Amygdala (tissue), 56 donors: ENCODE measurements at regions not wholly inside any gene's neighbourhood (a gene's known extent, or its start where the extent isn't known, plus 50 kb on each side); places are given as distances from the start of the nearest gene placed in this dataset.
A peak's percentile ranks its signal among the peaks of the same experiment; 100 is the strongest.

ENCODE experiments used
- DNase-seq, 56 donors: peaks; one replicate each; lab custom pipeline; 2025; lab: John Stamatoyannopoulos, UW

DNA sequence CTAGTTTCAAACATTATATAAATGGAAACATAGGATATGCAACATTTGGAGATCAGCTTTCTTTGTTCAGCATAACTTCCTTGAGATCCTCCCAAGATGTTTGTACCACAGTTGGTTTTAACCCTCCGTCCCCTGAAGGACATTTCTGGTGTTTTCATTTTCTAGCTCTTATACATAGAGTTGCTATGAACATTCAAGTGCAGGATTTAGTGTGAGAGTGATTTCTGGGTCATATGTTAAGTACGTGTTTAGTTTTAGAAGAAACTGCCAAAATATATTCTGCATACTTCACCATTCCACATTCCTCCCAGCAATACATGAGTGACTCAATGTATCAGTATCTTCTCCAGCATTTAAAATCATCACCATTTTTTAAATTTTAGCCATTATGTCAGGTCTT lies 588.7 kb upstream of the PFKP start:
- no peak for DNase-seq

DNA sequence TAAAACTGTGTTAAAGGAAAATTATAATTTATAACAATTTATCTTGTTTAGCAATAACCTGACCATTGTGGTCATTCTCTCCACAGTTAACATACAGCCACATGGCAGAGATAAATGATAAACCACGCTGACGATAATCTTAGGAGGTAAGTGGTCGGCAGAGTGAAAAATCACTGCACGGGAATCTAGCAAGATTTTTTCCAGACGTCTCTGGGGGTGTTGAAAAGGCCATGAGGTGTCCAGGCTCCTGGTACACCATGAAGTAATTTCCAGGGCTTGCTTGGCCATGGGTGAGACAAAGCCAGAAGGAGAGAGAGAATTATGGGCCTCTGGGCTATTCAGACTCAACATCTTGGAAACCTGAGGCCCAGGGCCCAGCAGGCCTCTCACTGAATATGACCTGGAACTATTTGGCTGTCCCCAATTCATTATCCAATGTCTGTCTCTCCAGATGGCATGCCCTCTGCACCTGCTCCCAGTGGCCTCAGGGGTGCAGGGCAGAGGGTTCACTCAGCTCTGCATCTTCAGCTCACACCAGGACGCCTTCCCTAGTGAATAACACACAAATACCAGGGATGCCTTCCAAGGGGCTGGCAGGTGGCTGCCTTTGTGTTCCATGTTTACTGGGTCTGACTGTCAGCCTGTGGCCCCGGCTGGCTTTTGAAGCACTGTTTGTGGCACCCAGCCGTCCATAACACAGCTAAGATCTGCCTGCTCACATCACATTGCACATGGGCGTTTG lies 590.4 kb upstream of the PFKP start:
- DNase-seq: no peak

DNA sequence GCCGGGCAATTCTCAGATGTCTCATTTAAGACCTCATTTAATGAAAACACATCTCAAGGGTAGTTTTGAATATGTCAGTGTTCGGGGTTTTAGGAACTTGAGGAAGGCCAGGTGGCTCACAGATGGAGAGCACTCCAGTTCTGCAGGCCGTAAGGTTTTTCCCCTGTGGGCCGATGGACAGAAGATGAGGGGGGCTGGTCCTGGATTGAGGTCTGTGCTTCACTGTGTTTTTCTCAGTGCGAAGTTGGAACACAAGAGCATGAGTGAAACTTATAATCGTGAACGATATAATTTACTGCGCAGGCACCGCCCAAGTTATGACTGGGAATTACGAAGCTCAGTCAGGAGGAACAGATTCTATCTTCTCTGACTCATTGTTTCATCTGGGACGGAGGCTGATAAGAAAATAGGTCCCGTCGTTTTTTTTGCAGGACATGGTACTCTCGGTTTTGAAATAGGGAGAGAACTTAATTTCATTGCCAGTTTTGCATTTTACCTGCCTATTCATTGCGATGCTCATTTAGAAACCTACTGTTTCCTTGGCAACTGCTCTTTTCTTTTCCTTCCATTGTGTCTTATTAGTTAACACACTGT lies 591.0 kb upstream of the PFKP start:
- DNase-seq: no peak

DNA sequence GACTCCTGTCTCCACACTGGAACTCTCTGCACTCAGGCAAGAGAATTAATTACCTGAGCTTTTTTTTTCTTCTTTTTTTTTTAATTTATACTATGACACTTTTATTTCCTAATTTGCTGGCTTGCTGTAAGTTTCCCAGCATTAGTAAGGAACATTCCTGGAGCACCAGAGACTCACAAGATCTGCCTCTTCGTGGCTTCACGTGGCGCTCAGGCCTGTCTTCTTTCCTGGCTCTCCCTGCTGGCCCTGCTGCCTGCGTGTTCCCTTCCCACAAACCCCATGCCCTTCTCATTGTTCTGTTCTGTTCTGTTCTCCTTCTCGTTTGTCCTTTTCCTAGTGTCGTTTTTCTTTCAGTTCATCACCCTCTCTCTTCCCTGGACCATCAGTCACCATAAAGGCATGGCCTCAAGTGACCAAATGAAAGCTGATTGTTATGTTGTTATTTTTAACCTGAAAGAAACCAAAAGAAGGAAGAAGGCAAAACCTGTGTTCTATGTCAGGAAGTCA lies 591.6 kb upstream of the PFKP start:
- no peak for DNase-seq

DNA sequence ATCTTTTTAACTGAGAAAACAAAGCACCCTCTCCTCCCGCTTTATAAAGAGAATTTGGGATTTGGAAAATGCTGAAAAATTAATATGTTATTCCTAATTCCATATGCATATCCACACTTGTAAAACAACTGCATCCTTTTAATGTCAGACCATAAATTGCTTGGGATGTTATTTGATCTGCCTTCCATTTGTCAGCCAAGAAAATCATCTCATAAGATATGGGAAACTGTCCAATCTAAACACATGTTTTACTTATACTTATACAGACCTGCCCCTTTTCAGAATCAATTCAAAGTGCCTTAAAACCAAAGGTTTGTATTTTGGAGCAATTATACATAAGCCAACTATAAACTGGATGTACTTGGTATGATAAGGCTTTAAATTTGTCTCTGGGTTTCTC lies 595.5 kb upstream of the PFKP start:
- no peak for DNase-seq

DNA sequence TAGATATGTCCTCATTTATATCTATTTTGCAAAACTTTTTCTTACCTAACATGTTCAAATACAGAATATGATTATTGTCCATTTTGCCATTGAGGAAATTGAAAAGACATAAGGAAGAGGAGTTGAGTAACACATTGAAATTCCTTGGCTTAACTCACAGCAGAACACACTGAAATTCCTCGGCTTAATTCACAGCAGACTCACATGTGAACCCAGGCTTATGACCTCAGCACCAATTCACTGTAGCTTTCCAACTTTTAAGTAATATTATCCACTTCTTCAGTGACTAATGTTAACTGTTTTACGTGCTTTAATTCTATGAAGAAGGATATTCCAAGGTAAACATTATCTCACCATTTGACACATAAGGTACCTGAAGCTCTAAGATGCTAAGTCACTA lies 597.5 kb upstream of the PFKP start:
- DNase-seq: no peak

DNA sequence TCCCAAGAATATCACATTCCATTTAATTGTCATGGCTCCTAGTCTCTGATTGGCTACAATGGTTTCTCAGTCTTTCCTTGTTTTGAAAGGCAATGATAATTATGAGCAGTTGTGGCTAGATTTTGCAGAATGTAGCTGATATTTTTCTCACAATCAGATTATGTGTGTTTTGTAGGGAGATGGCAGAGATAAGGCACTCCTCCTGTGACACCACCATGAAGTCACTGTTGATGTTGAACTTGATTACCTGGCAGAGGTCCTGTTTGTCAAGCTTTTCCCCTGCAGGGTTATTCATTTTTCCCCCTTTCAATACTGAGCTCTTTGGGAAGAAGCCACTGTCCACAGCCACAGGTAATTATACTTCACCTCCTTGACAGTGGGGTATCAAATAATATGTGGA lies 602.9 kb upstream of the PFKP start:
- no peak for DNase-seq

DNA sequence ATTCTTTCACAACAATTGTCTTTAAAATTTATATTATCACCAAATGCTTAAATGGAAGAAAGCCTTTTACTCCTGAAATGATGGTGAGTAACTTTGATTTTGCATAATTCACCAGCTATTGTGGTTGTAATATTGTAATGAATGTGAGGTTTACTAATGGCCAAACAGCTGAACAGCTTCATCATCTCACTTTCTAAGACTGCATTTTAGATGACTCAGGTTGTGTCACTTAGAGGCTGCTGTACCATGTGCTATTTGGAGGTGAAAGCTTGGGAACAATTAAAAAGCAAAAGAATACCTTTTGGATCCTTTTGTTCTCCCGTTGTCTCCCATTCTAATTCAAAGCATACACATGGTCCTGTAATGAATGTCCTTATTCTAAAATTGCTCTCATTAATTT lies 604.0 kb upstream of the PFKP start:
- DNase-seq: no peak

DNA sequence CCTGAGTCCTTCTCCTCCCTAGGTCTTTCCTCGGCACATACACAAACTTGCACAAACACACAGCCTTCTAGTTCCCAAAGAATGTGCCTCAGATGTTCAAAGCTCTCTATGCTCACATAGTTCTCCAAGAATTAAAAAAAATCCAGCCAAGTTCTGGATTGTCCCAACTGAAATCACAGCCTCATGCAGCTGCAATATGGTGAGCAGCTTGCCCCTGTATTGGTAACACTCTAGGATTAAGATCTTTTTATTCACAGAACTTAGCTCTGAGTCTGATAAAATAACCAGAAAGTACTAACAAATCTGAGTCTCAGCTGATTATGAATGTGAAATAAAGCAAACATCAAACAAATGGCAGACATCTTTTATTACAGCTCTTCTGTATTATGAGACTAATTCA lies 604.8 kb upstream of the PFKP start:
- DNase-seq: no peak

DNA sequence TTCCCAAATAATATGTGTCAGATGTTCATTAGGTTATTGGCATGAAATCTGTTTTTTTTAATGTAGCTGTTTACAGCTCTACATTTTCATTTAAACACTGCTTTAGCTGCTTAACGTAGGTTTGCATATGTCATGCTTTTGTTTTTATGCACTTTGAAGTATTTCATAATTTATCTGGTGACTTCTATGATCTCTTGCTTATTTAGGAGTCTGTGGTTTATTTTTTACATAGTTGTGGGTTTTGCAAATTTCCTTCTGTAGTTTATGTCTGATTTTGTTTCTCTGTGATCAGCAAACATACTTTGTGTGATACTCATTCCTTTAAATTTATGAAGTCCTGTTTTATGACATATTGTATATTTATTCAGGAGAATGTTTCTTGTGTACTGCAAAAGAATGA lies 606.5 kb upstream of the PFKP start:
- DNase-seq: no peak

DNA sequence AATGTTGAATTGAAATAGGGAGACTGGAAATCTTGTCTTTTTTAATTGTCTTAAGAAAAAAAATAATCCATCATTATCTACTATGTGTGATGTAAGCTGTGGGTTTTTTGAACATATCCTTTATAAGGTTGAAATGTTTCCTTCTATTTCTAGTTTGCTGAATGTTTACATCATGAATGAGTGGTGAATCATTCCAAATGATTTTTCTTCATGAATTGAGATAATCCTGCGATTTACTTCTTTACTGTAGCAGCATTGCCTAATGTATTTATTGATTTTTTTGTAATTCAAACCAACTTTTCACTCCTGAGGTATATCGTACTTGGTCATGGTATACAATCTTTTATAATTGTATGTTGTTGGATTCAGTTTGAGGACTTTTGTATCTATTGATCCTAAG lies 607.6 kb upstream of the PFKP start:
- DNase-seq: no peak

DNA sequence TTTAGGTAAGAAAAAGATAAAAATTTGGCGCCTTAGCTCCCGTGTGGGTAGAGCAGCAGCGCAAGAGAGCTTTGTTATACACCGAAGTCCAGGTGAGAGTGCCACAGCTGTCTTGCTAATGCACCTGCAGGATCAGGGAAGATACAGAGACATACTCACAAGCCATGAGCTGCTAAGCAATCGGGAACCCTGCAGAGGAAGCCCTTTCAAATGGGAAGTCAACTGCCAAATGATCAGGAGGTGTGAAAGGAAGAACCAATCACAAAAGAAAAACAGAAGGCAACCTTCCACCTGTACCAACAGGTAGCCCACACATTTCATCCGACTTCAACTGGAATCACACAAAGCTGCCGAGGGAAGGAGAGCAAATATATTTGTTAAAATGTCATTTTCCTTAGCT lies 610.5 kb upstream of the PFKP start:
- no peak for DNase-seq

DNA sequence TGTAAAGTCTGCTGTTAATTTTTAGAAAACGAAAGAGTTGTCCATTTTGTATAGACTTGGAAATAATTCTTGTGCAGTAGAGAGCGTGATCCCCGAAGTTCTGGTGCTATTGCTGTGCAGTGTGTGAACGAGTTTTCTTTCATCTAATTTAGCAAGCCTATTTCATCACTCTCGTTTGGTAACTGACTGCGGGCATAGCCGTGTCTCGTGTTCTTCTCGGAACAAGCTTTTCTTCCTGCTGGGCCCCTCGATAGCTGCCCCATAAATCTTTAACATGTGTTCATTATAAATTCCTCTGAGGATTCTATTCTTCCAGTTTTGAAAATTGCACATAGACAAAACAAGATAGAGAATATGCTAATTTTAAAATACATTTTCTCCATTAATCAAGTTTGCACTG lies 622.0 kb upstream of the PFKP start:
- no peak for DNase-seq

DNA sequence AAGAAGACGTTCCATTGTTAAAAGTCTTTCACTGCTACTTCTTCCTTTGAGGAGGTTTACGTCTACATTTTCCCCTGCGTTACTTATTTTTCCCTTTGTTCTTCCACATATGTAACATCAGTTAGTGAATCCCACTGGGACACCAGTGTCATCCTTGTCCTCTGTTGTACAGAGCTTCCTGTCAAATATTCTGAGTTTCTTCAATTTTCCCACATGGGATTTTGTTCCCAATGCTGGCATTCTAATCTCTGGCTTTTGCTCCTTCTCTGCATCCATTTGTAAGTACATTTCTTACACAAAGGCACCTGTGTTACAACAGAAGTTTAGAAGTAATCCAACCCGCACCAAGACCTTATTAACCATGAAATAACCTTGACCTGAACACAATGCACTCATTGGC lies 627.4 kb upstream of the PFKP start:
- no peak for DNase-seq

DNA sequence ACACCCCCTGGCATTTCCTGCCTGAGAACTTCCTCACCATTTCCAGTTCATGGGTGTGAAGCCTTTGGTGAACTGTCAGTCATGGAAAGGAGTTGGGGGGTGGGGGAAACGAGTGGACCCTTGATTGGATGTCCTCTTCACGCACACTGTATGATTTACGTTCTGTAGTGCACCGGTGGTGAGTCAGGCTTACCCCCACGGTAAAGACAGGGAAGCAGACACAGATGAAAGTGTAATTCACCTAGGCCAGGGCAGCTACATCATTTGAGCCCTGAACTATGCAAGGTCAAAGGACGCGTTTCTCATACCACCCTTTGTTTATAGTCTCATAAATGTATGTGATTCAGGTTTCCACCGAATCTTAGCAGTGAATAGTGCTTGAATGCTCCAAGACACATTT lies 628.3 kb upstream of the PFKP start:
- no peak for DNase-seq

DNA sequence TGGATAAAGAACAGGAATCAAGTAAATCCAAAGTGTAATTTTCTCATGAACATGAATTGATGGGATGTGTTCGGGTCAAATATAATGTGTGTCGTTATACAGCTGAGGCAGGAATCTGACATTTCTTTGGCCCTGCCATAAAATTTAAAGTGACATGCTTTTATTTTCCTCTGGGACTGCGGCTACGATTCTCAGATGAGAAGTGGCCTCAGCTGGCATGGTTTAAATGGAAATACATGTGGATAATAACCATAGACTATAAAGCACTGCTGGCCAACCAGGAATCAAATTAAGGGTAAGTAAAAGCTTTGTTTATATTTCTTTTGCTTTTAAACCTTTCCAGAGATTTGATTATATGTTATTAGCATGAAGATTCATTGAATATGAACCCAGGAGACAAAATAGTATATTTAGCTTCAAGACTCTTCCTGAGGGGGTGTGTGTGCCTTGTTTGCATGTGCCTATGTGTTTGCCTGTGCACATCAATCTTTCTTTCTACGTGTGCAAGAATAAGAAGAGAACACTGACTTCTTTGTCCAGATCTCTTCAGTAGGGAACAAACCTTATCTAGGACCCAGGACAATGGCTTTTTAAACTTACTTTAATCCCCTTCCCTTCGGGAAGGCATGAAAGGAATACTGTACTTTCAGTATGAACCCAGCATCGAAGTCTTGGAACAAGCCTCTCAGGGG lies 629.0 kb upstream of the PFKP start:
- no peak for DNase-seq

DNA sequence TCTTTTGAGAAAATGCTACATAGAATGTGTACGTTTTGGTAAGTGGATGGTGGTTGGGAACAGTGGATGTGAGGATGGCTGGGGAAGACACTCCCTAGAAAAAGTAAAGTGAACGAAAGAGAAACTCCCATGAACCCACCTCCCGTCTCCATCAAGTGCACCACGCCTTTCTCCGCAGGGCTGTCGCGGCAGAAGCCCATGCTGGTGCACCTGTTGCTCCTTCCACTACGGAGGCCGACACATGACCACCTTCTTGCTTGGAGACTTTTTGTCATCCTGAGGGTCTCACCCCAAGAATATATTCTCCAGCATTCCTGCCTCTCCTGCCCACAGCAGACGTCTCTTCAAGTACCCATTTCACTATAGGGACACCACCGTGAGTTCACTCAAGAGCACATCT lies 630.4 kb upstream of the PFKP start:
- DNase-seq: no peak

DNA sequence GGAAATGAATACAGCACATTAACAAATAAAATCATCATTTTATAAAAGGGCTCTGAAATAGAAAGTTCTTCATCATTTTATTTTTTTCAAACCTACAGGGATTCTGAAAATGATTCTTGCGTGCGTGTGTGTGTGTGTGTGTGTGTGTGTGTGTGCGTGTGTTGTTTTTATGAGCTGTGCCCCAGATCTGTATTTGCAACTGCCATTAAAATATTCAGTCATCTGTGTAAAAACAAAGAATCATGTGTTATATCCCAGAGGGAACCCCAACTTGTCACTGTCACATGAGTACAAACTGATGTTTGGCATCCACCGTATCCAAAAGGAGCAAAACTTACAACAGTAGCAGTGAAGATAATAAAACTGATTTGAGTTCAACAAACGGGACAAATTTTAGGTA lies 635.4 kb upstream of the PFKP start:
- DNase-seq: no peak

DNA sequence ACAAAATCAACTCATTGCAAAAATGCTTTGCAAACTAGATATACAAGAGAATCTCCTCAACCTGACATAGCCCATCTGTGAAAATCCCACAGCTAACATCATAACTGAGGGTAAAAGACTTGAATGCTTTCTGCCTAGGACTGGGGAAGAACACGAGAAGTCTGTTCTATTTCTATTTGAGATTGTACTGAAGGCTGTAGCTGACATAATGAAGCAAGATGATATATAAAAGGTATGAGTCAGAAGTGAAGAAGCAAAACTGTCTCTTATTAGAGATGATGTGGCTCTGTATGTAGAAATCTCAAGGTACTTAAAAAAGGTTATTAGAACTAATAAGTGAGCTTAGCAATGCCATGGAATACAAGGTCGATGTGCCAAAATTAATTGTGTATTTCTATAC lies 639.9 kb upstream of the PFKP start:
- DNase-seq: peak in 1 of 56 donors; percentile 4

DNA sequence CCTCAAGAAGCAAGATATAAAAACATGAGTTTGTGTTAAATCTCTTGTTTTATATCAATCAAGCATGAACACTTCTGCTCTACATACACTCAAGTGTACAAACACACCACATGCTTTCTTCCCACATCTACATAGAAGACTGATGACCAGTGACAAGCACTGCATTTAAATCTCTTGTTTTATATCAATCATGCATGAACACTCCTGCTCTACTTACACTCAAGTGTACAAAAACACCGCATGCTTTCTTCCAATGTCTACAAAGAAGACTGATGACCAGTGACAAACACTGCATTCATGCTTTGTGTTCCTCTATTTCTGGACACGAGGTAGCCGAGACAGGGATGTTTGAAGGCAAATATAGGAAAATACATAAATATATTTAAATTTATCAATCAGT lies 642.0 kb upstream of the PFKP start:
- DNase-seq: no peak

DNA sequence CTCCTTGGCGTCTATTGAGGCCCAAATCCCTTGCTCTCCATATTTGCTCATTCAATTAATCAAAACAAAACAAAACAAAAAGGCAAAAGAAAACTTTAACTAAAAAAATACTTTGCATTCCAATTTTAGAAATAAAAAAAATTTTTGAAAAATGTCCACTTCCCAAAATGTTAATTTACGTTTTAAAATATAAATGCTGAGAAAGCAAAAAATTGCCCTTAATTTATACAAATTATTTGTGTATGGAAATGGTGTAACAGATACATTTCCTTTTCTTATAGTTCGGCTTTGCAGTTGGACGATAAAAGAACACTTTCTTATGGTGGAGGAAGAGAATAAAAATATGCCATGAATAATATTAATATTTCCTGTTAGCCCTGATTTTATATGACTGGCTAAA lies 652.8 kb upstream of the PFKP start:
- DNase-seq: no peak

DNA sequence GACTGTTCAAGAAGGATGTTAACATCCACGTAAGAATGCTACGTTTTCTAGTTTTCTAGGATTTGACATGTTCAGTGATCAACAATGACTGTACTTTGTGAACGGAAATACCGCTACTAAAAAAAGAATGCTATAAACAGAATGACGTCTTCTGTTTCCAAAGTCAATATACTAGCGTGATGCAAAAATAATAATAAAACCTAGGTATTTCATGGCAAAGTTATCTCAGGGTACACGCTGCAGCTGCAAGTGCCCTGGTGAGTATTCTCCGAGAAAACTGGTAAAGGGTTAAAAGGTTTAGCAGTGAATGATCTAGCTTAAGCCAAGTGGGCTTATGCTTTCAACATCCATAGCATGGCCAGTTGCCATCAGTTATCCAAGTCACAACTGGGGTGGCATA lies 653.3 kb upstream of the PFKP start:
- no peak for DNase-seq
